OCI-LY7 (cell line): ENCODE measurements at regions not wholly inside any gene's neighbourhood (a gene's known extent, or its start where the extent isn't known, plus 50 kb on each side); places are given as distances from the start of the nearest gene placed in this dataset.

Experiments
- CTCF ChIP-seq: fragments of 200-600 bp; sonication (generic); conservative IDR thresholded peaks from 2 replicates; pipeline ENCODE4 v1.5.1; 2014; ENCODE audit warnings: mild to moderate bottlenecking, antibody characterized with exemption, low read length, moderate library complexity, mixed read lengths
- EZH2phosphoT487 ChIP-seq: fragments of 200-600 bp; sonication (generic); IDR thresholded peaks from 2 replicates; pipeline ENCODE4 v1.6.1; 2018; ENCODE audit warnings: low read depth, borderline replicate concordance, mild to moderate bottlenecking, mixed run types, antibody characterized with exemption, low read length, moderate library complexity, mixed read lengths

GRCh38 chr14:34365309-34365915, 96.6 kb downstream of the SPTSSA start:
- TF ChIP-seq CTCF: no peak
- TF ChIP-seq EZH2phosphoT487: no peak
